ENCODE measurements at regions not wholly inside any gene's neighbourhood (a gene's known extent, or its start where the extent isn't known, plus 50 kb on each side); places are given as distances from the start of the nearest gene placed in this dataset.

DNA sequence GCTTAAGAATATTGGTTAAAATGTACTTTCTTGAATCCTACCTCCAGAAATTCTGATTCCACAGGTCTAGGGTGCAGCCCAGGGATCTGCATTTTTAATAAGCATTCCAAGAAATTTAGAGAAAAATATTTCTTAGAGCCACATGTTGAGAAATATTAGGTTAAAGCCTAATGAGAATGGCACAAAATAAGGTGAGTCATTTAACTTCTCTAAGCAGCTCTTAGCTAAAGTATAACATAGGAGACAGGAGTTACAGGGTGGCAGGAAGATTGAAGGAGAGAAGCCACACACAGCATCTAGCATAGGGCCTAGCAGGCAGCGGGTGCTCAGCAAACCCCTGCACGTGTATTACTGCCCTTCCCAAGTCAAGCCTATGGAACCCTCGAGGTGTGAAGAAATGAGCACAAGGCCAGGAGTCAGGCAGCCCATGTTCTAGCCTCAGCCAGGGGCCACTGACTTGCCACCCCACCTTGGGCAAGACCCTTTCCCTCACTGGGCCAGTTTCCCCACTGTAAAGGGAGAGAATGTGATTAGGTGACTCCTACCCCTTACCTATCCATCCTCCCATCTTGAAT, 197.1 kb upstream of the TLE3 start:
- no peak overlapping the region for H3K9ac ChIP-seq
- no peaks in the 10 kb centered on the region for H3K36me3 ChIP-seq
- no peaks in the 10 kb centered on the region for H3K9me3 Mint-ChIP-seq
- TF ChIP-seq EZH2 (IDR thresholded peaks at IDR 0.05) (no peak), CTCF (IDR thresholded peaks at IDR 0.05) (no peak), EZH2phosphoT487 (IDR thresholded peaks at IDR 0.05) (no peak)
- peaks cover 8% of the 10 kb centered on the region for H3K27me3 Mint-ChIP-seq (ENCODE audit: insufficient read depth, low read depth)
- DNase-seq (ENCODE audit: low spot score) = no peak
- no peaks in the 10 kb centered on the region for H3K9me3 ChIP-seq (ENCODE audit: low read depth)
- H3K4me1 ChIP-seq = no peaks in the 10 kb centered on the region
- no peaks in the 10 kb centered on the region for H4K20me1 ChIP-seq (ENCODE audit: low read depth)
- H3F3A ChIP-seq (ENCODE audit: low read depth) = no peaks in the 10 kb centered on the region
- H2AFZ ChIP-seq (replicated peaks) = no peak overlapping the region
- H3K4me2 ChIP-seq = no peak overlapping the region
- no peak overlapping the region for H3K27ac ChIP-seq
- H3K4me3 Mint-ChIP-seq = no peak overlapping the region
- no peaks in the 10 kb centered on the region for H3K36me3 Mint-ChIP-seq
- no peaks in the 10 kb centered on the region for H3K27me3 ChIP-seq
- no peaks in the 10 kb centered on the region for H3K79me2 ChIP-seq (ENCODE audit: low read depth)
- H3K4me1 Mint-ChIP-seq = peaks cover 4% of the 10 kb centered on the region
- no peak overlapping the region for H3K27ac Mint-ChIP-seq
- no peak overlapping the region for H3K4me3 ChIP-seq

DNA sequence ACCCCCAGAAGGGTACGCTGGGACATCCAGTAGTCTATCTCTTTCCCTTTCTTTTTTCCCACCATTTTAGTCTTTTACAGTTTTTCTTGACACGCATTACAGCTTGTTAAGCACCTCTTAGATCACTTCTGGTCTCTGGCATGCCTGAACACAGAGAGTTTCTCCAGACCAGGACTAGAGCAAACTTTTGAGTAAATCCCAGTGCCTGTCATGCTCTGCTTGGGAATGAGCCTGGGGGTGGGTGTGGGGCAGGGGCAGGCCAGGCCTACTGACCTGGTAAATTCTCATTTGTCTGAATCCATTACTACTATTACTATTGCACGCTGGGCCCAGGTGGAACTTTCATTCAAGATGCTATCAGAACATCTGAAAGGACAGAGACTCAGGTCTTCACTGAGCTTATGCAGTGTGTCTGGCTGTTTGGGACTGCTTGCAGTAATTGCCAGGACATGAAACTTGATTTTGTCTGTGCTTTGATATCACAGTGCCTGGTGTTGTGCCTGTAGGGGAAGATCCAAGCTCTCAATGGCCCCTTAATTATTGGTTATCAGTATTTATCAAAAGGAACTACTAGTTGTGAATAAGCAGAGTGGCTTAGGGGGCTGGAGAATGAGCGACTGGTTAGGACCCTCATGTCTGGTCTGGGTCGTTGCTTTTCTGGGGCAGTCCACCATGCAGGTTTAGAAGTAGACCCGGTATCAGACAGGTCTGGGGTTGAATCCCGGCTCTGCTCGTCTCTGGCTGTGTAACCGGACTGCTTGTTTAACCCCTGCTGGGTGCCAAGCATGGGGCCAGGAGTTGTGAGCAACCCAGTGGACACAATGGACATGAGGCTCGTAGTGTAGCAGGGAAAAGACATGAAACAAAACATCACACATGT, 196.1 kb upstream of the TLE3 start:
- Histone ChIP-seq H3K4me2 (no peak overlapping the region), H3K36me3 (no peaks in the 10 kb centered on the region), H3K27ac (no peak overlapping the region), H3K4me1 (no peaks in the 10 kb centered on the region), H3K27me3 (no peaks in the 10 kb centered on the region), H3F3A (ENCODE audit: low read depth) (no peaks in the 10 kb centered on the region), H3K79me2 (ENCODE audit: low read depth) (no peaks in the 10 kb centered on the region), H3K4me3 (no peak overlapping the region), H2AFZ (replicated peaks) (no peak overlapping the region), H3K9me3 (ENCODE audit: low read depth) (no peaks in the 10 kb centered on the region), H3K9ac (no peak overlapping the region), H4K20me1 (ENCODE audit: low read depth) (no peaks in the 10 kb centered on the region)
- no peak overlapping the region for H3K4me3 Mint-ChIP-seq
- H3K9me3 Mint-ChIP-seq = no peaks in the 10 kb centered on the region
- no peaks in the 10 kb centered on the region for H3K36me3 Mint-ChIP-seq
- H3K27ac Mint-ChIP-seq = no peak overlapping the region
- H3K27me3 Mint-ChIP-seq (ENCODE audit: insufficient read depth, low read depth) = peaks cover 8% of the 10 kb centered on the region
- no peak for DNase-seq (ENCODE audit: low spot score)
- no peak for TF ChIP-seq EZH2 (IDR thresholded peaks at IDR 0.05)
- TF ChIP-seq EZH2phosphoT487 (IDR thresholded peaks at IDR 0.05) = no peak
- H3K4me1 Mint-ChIP-seq = peaks cover 4% of the 10 kb centered on the region

GRCh38 chr15:70293138-70293537, 195.4 kb upstream of the TLE3 start:
- H4K20me1 ChIP-seq (ENCODE audit: low read depth) = no peaks in the 10 kb centered on the region
- no peaks in the 10 kb centered on the region for H3K79me2 ChIP-seq (ENCODE audit: low read depth)
- Mint-ChIP-seq H3K4me3 (no peak overlapping the region), H3K36me3 (no peaks in the 10 kb centered on the region), H3K27me3 (ENCODE audit: insufficient read depth, low read depth) (peaks cover 8% of the 10 kb centered on the region), H3K27ac (no peak overlapping the region), H3K4me1 (peaks cover 4% of the 10 kb centered on the region), H3K9me3 (no peaks in the 10 kb centered on the region)
- H3K4me3 ChIP-seq = no peak overlapping the region
- H3K9me3 ChIP-seq (ENCODE audit: low read depth) = no peaks in the 10 kb centered on the region
- no peaks in the 10 kb centered on the region for H3F3A ChIP-seq (ENCODE audit: low read depth)
- H3K27me3 ChIP-seq = no peaks in the 10 kb centered on the region
- no peaks in the 10 kb centered on the region for H3K4me1 ChIP-seq
- no peak overlapping the region for H3K27ac ChIP-seq
- H3K9ac ChIP-seq = no peak overlapping the region
- no peaks in the 10 kb centered on the region for H3K36me3 ChIP-seq
- no peak for TF ChIP-seq CTCF (IDR thresholded peaks at IDR 0.05)
- no peak for TF ChIP-seq EZH2phosphoT487 (IDR thresholded peaks at IDR 0.05)
- no peak for TF ChIP-seq EZH2 (IDR thresholded peaks at IDR 0.05)
- no peak overlapping the region for H2AFZ ChIP-seq (replicated peaks)
- H3K4me2 ChIP-seq = no peak overlapping the region
- DNase-seq (ENCODE audit: low spot score) = no peak
